ENCODE measurements at regions not wholly inside any gene's neighbourhood (a gene's known extent, or its start where the extent isn't known, plus 50 kb on each side); places are given as distances from the start of the nearest gene placed in this dataset.

DNA sequence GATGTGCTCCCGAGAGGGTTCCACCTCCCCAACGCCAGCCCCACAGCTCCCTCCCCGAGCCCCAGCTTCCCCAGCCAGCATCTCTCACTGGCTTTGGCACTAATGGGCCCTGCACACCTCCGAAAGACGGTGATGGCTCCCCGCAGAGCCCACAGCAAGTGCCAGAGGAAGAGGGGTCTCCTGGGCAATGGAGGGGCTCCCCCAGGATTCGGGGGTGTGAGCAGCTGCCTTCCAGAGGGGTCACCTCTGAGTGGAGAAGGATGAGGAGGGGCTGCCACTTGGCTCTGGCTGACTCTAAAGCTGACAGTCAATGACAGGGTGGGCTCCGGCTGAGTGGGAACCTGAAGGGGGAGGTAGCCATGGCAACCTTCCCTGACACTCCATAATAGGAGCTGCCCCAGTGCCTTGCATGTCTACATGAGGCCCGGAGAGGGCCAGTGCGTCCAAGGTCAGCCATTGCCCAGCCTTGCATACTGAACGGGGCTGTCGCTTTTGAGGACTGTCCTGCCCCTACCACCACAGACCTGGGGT, 98.6 kb upstream of the SYT13 start:
- Histone ChIP-seq H3K9me3 (ENCODE audit: low read length) (no peaks in the 10 kb centered on the region), H3K9ac (ENCODE audit: low read length) (no peak overlapping the region), H3F3A (ENCODE audit: insufficient read depth, low read length) (no peaks in the 10 kb centered on the region), H3K4me2 (ENCODE audit: low read length) (no peak overlapping the region), H4K20me1 (ENCODE audit: insufficient read depth, low read length) (no peaks in the 10 kb centered on the region), H3K4me3 (ENCODE audit: low read depth, low read length, poor library complexity, severe bottlenecking) (no peak overlapping the region), H3K79me2 (ENCODE audit: insufficient read depth, low read length) (no peaks in the 10 kb centered on the region), H3K27me3 (ENCODE audit: insufficient read depth, low read length) (no peaks in the 10 kb centered on the region; the same call in 1 of the 2 replicates), H3K27ac (ENCODE audit: low read depth, low read length, poor library complexity, severe bottlenecking) (no peak overlapping the region), H3K9me2 (ENCODE audit: low read depth, low read length) (no peaks in the 10 kb centered on the region), H3K4me1 (ENCODE audit: insufficient read depth, low read length, severe bottlenecking) (no peaks in the 10 kb centered on the region), H3K36me3 (ENCODE audit: insufficient read depth, low read length) (no peaks in the 10 kb centered on the region), H2AFZ (ENCODE audit: low read length) (no peak overlapping the region)
- no peak for TF ChIP-seq EZH2 (IDR thresholded peaks at IDR 0.05; ENCODE audit: borderline replicate concordance, low read length)
- TF ChIP-seq, protein P1, sequence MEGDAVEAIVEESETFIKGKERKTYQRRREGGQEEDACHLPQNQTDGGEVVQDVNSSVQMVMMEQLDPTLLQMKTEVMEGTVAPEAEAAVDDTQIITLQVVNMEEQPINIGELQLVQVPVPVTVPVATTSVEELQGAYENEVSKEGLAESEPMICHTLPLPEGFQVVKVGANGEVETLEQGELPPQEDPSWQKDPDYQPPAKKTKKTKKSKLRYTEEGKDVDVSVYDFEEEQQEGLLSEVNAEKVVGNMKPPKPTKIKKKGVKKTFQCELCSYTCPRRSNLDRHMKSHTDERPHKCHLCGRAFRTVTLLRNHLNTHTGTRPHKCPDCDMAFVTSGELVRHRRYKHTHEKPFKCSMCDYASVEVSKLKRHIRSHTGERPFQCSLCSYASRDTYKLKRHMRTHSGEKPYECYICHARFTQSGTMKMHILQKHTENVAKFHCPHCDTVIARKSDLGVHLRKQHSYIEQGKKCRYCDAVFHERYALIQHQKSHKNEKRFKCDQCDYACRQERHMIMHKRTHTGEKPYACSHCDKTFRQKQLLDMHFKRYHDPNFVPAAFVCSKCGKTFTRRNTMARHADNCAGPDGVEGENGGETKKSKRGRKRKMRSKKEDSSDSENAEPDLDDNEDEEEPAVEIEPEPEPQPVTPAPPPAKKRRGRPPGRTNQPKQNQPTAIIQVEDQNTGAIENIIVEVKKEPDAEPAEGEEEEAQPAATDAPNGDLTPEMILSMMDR (IDR thresholded peaks at IDR 0.05; ENCODE audit: low read length) = no peak

DNA sequence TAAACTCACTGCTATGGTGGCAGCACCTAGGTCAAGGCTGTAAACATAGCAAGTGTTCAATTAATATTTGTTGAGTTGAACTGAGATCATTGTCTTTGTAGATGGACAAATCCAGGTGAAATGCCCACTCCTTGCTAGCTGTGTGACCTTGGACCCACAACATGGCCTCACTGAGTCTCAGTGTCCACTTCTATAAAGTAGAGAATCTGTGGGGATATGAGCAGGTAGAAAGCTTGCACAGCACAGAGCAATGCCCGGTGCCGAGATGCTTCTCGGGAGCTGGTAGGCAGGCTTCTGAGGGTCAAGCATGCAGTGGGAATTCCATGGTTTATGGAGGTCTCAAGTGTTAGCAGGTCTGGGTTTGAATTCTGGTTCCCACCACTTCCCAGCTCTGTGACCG, 97.9 kb upstream of the SYT13 start:
- no peaks in the 10 kb centered on the region for H3K9me2 ChIP-seq (ENCODE audit: low read depth, low read length)
- no peaks in the 10 kb centered on the region for H3F3A ChIP-seq (ENCODE audit: insufficient read depth, low read length)
- H2AFZ ChIP-seq (ENCODE audit: low read length) = no peak overlapping the region
- no peak overlapping the region for H3K4me3 ChIP-seq (ENCODE audit: low read depth, low read length, poor library complexity, severe bottlenecking)
- H3K36me3 ChIP-seq (ENCODE audit: insufficient read depth, low read length) = no peaks in the 10 kb centered on the region
- H3K79me2 ChIP-seq (ENCODE audit: insufficient read depth, low read length) = no peaks in the 10 kb centered on the region
- H3K9ac ChIP-seq (ENCODE audit: low read length) = no peak overlapping the region
- no peaks in the 10 kb centered on the region for H3K9me3 ChIP-seq (ENCODE audit: low read length)
- no peaks in the 10 kb centered on the region; the same call in none of the 2 replicates for H3K27me3 ChIP-seq (ENCODE audit: insufficient read depth, low read length)
- no peaks in the 10 kb centered on the region for H4K20me1 ChIP-seq (ENCODE audit: insufficient read depth, low read length)
- no peak overlapping the region for H3K27ac ChIP-seq (ENCODE audit: low read depth, low read length, poor library complexity, severe bottlenecking)
- H3K4me1 ChIP-seq (ENCODE audit: insufficient read depth, low read length, severe bottlenecking) = no peaks in the 10 kb centered on the region
- no peak for TF ChIP-seq EZH2 (IDR thresholded peaks at IDR 0.05; ENCODE audit: borderline replicate concordance, low read length)
- TF ChIP-seq, protein P1 (IDR thresholded peaks at IDR 0.05; ENCODE audit: low read length) = no peak
- no peak overlapping the region for H3K4me2 ChIP-seq (ENCODE audit: low read length)

DNA sequence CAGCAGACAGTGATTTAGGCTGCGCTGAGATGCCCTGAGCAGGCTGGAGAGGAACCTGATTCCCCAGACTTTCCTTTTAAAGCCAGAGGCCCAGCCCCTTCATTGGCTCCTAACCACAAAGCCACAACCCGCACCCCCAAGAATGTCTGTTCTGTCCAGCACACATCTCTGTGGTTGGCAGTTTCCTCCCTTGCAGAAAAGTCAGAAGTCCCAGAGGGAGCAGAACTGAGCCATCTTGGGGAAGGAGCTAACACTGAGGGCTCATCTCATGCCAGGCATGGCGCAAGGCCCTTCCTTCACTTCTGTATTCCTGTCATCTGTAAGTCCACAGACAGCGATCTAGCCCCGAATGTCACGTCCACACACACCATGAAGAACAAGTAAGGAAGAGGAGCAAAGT, 97.1 kb upstream of the SYT13 start:
- Histone ChIP-seq H3K4me2 (ENCODE audit: low read length) (no peak overlapping the region), H3K9ac (ENCODE audit: low read length) (no peak overlapping the region), H3K4me3 (ENCODE audit: low read depth, low read length, poor library complexity, severe bottlenecking) (no peak overlapping the region), H2AFZ (ENCODE audit: low read length) (no peak overlapping the region), H3K9me2 (ENCODE audit: low read depth, low read length) (no peaks in the 10 kb centered on the region), H3F3A (ENCODE audit: insufficient read depth, low read length) (no peaks in the 10 kb centered on the region), H3K79me2 (ENCODE audit: insufficient read depth, low read length) (no peaks in the 10 kb centered on the region), H3K36me3 (ENCODE audit: insufficient read depth, low read length) (no peaks in the 10 kb centered on the region), H4K20me1 (ENCODE audit: insufficient read depth, low read length) (no peaks in the 10 kb centered on the region), H3K27ac (ENCODE audit: low read depth, low read length, poor library complexity, severe bottlenecking) (no peak overlapping the region), H3K4me1 (ENCODE audit: insufficient read depth, low read length, severe bottlenecking) (no peaks in the 10 kb centered on the region), H3K9me3 (ENCODE audit: low read length) (no peaks in the 10 kb centered on the region), H3K27me3 (ENCODE audit: insufficient read depth, low read length) (no peaks in the 10 kb centered on the region; the same call in none of the 2 replicates)
- TF ChIP-seq EZH2 (IDR thresholded peaks at IDR 0.05; ENCODE audit: borderline replicate concordance, low read length) = no peak
- TF ChIP-seq, protein P1 (IDR thresholded peaks at IDR 0.05; ENCODE audit: low read length) = no peak
